ENCODE measurements at regions not wholly inside any gene's neighbourhood (a gene's known extent, or its start where the extent isn't known, plus 50 kb on each side); places are given as distances from the start of the nearest gene placed in this dataset.

DNA sequence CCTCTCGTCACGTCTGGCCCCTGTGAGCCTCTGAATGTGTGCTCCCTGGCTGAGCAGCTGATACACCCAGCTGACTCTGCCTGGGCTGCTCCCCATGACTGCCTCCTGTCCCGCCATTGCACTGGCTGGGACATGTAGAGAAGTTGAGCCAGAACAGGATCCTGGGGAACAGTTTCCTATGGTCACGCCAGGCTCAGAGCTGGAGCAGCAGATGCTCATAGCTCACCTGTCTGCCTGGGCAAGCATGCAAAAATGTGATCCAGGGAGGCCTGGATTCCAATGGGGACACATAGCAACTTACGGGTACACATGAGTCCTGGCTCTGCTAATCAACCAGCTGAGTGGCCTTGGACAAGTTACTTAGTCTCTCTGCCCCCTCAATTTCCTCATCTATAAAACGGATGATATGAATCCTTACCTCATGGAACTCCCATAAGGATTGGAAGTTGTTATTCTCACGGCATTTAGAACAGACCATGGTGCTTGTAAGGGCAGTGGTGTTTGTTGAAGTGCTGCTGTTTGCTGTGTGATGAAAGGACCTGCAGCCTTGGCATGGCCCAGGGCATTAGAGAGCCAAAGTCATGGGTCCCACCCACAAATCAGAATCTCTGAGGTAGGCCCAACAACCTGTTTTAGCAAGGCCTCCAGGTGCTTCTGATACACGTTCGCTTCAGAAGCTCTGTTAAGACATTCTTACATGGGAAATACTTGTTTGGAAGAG is 150.3 kb upstream of the VANGL1 start:
- no peak for DNase-seq

DNA sequence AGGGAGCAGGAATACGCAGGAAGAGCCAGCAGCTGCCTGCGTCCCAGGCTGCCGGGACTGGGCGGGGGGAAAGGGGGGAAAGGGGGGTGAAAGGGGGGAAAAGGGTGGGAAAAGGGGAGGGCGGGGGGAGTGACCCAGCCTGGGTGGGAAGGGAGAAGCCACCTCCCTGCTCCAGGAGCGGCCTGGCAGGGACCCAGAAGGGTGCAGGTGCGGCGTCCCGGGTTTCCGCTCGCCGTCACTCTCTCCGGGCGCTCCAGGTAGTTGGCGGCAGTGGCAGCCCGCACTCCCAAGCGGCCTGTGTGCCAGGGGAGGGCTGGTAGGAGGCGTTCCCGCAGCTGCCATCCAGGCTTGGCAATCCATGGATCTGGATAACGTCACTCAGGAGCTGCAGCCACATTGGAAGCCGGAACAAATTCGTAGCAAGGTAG is 141.0 kb upstream of the NGF start:
- no peak for DNase-seq

DNA sequence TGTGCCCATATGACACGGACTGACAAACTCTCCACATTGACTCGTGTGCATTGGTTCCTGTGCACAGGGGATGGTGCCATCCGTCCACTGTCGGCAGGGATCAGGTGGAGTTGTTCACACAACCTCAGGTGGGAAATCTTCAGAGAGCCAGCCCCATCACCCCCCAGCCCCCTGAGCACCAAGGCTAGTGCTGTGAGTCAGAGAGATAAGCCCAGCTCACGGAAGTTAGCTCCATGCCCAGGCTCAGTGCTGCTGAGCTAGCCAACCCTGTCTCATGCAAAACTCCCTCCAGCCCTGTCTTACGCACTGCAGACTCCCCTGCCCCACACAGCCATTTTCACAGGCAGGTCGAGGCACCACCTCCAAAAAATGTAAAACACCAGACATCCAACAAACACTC is 139.0 kb upstream of the NGF start:
- no peak for DNase-seq

DNA sequence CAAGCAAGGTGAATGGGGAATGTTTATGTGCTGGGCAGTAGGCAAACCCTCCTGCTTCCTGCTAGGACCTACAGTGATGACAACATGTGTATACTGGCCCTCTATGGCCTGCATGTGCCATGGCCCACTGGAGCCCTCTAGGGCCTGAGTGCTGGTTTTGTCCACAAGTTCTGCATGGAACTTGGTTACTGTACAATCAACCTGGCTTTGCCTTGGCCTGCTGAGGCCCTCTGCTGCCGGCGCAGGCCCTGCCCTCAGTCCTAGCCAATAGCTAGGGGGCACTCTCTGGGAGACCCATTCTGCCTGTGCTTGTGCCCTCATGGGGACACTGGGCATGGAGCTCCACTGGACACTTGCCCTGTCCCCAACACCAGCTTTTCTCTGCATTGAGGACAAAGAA is 138.6 kb upstream of the NGF start:
- no peak for DNase-seq

DNA sequence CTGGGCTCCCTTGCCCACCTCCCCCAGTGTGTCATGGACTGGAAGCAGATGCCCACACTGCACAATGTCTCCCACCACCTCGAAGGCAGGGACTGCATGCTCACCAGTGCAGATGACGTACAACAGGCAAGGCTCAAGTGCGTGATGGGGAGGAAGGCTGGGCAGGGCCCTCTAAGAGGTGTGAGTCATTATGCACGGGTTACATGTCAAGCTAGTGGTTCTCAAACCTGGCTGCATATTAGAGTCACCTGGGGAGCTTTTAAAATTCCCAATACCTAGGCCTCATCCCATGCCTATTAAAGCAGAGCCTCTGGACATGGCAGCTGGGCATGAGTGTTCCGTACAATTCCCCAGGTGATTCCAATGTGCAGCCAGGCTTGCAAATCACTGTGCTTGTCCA is 137.9 kb upstream of the NGF start:
- no peak for DNase-seq

DNA sequence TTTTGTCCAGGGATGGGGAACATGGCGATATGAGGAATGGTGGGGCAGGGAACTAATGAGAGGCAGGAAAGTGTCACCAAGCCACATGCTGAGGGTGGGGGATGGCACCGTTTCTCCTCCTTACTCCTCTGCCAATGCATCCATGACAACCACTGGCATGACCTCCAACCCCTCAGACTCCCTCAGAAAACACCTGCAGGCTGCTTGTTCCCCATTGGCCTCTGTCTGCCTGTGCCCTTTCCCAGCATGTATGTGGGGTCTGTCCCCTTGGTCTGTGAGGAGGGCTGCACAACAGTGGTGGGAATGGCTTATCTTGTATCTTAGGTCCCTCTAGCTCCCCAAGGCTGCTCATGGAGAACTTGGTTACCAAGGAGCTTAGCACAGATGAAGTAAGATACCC is 137.2 kb upstream of the NGF start:
- DNase-seq = no peak

DNA sequence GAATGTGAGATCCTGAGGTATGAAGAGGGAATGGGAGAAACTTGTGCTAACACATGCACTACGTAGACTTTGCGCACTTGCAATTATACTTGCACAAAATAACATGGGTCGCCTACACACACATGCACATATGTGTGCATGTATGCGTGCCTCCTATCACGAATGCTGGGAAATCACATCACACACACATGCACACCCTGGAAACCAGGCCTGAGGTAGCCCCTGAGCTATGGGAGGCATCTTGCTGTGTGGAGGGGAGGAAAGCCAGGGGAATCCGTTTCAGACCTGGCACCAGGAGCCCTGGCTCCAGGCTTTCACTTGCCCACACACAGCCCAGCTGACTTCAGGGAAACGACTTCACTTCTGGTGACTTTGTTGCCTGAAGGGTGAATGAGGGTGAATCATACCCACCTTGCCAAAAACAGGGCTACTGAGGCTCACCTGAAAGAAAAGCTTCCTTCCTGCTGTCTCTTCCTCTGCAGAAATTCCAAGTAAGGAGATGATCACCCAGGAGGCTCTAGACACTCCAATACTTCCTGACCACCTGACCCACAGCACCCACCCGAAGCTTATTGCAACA is 136.0 kb upstream of the NGF start:
- DNase-seq = no peak

DNA sequence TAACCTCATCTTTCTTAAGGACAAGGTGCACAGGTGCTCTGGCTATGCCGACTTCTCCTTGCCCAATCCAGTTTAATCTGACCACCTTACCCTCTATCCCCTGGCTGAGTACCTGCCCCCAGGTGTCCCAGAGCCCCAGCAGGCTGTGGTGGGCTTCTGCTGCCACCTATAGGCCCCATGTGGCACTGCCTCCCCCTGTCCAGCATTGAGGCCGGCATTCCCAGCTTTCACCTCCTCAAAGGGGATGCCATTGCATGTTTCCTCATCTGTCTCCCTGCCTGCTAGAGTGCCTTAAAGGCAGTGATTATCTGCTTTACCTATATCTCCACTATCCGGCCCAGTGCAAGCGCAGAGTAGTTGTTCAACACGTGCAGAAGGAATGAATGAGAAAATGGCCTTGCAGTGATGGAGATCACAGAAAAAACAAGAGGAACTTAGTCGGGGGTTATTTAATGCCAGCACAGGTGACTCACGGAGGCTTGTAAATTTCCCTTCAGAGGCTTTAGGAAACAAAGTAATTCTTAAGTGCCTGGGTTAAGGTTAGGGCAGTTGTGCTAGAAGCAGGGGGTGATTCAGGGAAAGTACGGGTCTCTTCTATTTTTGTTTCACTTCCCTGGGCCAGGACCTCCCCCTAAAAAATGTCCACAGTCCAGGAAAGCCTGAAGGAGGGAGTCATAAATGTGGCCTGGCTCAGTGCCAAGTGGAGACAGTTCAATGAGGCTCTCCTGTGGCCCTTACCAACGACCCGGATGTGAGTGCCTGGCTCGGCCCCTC is 131.8 kb upstream of the NGF start:
- peak; percentile 1 to 4 for DNase-seq

DNA sequence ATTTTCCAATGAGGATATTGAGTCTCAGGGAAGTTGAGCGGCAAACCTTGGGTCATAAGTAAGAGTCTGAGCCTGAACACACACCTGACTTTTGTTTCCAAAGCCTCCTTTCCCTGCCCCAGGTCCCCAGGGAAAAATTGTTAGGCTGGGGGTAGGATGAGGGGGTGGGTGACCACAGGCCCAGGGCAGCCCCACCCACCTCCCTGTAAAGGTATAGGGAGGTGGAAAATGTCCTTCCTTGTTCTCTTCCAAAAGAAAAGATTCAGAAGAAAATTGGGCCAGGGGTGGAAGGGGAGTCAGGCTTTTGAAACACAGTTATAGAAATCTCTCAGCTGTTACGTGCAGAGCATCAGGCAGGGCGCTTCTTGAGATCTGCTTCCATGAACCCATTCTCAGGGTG is 129.7 kb upstream of the NGF start:
- no peak for DNase-seq

DNA sequence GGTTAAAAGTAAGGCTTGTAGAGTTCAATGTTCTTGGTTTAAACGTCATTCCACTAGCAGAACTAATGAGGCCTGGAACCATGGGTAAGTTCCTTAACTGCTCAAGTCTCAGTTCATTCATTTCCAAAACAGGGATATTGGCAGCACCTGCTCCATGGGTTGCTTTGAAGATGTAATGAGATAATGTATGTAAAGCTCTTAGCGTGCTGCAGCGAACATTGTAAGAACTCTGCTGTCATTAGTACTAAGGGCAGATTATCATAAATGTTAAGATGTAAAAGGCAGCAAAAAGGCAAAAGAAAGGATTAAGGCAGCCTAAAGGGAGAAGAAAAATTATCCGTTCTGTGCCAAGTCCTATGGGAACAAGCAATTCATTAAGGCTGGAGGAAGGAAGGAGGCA is 129.1 kb upstream of the NGF start:
- DNase-seq = no peak

DNA sequence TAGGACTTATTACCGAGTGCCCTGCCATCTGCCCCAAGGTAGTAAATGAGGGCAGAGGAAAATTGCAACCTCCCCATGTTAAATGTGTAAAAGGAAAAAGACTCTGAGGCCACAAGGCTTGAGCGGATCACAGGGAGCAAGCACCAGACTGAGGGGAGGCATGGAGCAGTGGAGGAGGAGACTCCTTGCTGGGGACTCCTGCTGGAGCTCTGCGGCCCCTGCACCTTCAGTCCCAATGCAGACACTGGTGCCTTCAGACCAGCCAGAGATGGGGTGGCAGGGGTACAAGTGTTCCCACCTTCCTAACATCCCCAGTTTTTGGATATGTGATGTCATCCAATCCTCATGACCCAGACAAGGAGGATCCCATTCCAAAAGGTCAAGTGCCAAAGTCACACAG is 128.4 kb upstream of the NGF start:
- no peak for DNase-seq

DNA sequence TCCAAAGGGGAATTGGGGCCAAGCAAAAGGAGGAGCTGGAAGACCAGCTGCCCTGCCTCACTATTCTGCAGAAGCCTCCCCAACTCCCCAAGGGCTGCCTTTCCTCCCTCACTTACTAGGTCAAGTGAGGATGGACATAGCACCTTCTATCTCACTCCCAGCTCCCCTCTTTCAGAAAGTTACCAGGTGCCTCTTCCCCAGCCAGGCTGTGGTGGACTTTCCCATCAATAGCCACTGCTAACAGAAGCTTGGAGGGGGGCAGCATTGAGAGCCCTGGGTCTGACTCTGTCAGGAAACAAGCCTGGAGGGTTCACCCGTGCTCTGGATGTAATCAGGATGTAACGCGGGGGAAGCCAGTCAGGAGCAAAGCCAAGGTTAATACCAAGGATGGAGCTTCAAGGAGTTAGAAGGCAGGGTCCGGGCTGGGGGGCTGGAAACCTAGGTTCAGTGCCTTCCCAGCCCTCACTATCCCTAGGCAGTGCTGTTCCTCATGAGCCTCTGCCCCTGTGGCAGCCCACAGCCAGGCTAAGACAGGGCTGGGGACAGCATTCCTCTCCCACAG is 127.8 kb upstream of the NGF start:
- no peak for DNase-seq

DNA sequence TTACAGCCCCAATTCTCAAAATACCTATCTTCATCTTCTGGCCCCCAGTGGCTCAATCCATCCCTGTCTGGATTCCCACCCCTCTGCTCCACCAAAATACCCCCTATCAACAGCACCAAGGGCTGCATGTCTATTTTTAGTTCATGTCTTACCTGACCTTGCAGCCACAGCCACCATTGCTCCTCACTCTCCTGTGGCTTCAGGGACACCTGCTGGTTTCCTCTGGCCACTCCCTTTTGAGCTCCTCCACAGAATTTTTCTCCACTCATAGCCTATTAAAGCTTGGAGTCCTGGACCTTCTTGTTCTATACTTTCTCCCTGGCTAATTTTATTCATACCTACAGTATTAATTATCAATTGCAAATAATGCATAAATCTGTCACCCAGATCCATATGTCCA is 125.3 kb upstream of the NGF start:
- no peak for DNase-seq

DNA sequence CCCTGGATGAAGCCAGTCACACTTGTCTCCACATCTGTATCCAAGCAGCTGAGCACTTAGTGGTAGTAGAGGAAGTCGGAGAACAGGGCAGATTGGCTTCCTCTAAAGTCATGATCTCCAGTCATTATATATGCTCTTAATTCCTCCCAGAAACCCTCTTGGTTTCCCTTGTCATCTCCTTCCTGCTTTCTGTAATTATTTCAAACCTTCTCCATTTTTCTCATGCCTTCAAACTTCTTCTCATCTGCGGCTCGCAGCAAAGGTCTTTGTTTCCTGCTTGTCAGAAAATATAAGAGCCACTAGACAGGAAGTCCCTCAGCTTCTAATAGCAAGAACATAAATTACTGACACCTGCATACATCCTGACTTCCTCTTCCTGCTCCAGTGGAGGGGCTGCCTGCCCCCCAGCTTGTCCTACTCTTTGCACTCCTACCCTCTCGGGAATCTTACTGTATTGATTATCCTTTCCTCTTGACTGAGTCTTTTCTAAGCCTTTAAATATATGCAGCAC is 124.6 kb upstream of the NGF start:
- no peak for DNase-seq

DNA sequence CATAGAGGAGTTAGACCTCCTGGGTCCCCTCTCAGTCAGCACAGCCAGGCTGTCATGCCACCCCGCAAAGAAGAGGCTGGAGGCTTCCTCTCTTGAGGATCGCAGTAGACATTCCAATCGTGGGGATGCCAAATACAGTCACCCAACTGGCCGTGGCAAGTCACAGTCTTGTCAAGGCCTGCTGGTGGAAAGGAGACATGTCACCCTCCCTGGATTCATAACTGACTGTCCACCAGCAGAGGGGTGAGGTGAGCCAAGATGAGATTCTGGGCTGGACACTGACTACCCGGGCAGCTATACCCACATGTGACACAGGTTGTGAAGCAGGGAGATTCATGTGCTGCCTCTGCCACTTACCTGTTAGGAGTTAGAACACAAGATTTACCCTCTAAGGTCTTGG is 123.5 kb upstream of the NGF start:
- no peak for DNase-seq

DNA sequence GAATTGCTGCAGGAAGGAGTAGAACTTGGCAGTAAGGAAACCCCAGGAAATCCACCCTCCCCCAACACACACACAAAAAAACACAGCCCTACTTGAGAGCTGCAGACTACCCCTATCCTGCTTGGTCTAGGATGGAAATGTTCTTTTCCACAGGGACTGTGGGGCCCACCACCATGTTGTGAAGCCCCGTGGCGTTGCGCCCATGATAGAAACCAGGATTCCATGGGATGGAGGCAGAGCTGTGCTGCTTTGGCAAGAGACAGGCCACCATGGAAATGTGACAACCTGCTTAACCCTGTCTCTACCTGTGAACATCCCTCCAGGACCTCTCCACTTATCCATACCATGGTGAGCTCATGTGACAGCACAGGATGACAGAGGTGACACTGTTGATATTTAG is 121.1 kb upstream of the NGF start:
- no peak for DNase-seq

DNA sequence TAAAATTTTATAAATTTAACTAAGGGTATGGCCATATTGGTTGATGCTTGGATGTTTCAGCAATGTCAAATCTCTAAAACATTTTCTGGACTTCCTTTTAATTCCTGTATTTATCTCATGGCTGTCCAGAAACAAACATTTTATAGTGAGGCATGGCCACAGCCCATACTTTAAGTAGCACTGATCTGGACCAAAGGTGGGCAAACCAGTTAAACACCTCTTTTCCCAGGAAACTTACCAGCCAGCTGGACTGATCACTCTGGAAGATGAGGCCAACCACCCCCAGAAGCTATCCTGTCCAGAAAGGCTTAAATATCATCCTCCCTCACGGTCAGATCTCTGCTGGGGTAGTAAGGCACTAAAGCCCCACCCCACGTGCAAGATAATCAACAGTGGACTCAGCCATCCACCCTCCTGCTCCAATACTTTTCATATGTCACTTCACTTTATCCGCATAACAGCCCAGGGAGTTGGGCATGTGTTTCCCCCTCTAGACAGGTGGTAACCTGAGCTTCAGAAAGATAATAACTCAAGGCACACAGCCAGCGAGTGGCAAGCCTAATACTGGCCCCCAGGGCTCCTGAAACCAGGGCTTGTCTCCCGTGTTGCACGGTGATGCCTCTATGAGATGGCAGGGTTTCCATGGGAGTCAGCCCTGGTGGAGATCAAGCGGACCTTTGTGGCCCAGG is 120.5 kb upstream of the NGF start:
- DNase-seq = no peak

DNA sequence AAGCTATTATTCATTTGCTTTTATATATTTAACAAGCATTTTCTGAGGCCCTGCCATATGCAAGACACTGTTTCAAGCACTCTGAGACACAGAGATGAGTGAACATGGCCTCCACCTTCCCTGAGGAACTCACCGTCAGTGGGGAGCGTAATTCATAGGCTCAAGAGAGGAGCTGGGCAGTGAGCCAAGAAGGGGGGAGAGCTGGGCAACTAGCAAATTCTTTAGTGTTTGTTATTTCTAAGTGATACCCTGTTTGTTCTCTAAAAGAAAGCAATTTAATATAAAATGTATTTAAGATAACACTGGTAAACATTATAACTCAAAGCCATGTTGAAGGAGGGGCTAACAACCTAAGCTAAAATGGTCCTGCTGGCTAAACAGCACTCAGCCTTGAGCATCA is 119.2 kb upstream of the NGF start:
- no peak for DNase-seq

DNA sequence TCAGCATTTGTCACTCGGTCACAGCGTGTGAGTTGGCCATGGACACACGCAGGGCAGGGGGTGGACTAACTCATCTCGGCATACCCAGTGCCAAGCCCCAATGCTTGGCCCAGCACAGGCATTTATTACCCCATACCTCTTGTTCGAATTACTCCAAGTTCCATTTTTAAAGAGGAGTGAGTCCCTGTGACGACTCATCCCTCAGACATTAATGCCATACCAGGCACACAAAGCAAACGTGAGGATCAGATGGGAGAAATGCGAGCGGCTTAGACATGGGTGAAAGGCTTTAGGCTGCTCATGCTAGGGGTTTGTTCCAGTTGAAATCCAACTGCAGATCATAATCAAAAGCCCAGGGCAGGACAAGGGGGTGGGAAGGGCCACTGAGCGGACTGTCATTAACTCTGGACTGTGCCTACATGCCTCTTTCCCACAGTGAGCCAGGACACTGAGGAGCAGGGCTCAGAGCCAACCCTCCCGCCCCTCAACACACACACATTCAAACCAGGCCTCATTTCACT is 118.5 kb upstream of the NGF start:
- DNase-seq = no peak

DNA sequence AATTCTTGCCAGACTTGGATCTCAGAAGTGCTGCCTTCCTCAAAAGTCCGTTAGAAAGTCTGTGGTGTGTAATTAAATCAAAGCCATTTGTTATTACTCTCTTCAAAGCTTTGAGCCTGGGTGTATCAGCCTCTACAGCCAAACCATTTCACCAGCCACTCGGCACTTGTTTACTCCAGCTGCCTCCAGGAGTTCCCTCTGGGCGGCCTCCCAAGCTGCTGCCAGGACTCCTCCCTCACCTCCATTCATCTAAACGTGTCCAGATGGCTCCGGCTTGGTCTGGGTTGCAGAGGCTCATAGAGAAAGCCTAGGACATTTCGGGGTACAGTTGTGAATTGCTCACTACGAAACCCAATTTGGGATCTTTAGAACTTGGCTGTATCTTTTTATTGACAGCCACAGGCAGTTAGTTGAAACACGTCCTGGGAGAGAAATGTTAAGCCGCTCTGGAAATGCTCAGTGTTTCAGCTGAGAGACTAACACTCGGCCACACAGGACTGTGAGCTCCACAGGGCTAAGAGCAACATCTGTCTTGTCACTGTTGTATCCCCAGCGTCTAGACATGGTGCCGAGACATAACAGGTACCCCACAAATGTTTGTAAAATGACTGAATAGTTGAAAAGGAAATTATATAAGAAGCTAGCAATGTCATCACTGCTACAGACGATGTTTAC is 116.9 kb upstream of the NGF start:
- DNase-seq = no peak

DNA sequence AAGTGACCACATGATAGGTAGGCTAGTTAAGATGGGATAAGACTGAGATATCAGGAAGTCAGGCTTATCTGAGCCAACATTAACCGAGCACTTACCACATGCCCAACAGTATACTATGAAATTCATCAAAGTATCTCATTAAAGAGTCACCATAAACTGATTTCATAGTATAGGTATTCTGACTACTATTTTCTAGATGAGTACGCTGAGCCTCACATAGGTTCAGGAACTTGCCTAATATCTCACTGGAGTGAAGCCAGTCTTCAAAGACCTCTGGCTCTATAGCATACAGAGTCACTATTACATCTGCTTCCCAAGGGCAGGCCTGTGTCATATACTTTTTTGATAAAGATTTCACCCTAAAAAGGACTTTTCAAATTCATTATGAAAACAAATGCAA is 115.6 kb upstream of the NGF start:
- no peak for DNase-seq

DNA sequence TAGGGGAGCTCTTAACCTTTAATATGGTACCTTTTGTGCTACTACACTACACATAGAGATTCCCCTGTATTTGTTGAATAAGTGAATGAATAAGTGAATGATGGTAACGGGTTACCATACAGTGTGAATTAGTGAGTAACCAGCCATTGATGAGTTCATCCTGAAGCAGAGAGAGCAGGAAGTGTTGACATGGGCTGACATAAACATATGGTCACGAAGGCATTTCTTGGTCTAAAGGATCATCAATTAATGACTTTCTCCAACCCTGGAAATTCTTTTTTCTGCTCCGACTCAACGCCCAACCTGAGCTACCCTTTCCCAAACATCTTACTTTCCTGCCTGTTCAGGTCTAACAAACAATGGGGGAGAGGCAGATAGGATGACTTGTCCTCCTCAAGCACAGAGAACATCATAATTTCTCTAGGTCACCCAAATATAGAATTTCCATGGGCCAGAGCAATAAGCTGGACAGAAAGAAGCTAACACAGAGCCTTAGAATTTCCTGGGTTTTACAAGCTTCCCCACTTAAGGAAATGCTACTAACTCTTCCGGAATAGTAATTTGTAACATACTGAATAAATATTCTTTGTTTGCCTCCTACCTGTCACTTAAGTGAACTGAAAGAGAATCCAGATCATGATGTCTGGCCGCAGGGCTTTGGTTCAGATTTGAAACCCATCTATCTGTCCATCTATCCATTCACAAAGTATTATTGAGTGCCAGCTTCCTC is 114.7 kb upstream of the NGF start:
- no peak for DNase-seq

Data from hippocampal formation (tissue), 2 donors.